A673 (cell line): ENCODE measurements at regions not wholly inside any gene's neighbourhood (a gene's known extent, or its start where the extent isn't known, plus 50 kb on each side); places are given as distances from the start of the nearest gene placed in this dataset.
A peak's percentile ranks its signal among the peaks of the same experiment; 100 is the strongest.
"Not testable (repeated sequence)": the region's sequence is repeated elsewhere in the genome, so short reads cannot be mapped to it uniquely, and the experiment has no call there.

ENCODE experiments used
- BruUV-seq: library from RNA; stranded (reverse); fragments of 400-500 nt; replicated peaks from 2 replicates; lab custom pipeline; 2021; lab: Mats Ljungman, UMichigan
- CTCF ChIA-PET: fragments of 300-600 bp; sonication (Branson Sonifier 250); formaldehyde crosslinking; loops from one replicate; lab custom pipeline; 2022; ENCODE audit warnings: antibody characterized with exemption; lab: Charles Lee
- POLR2A ChIA-PET: fragments of 300-600 bp; sonication (Branson Sonifier 250); formaldehyde crosslinking; loops from one replicate; lab custom pipeline; 2022; ENCODE audit warnings: antibody characterized with exemption; ENCODE audit not compliant: low non-redundant PET; lab: Charles Lee
- DNase-seq: peaks from one replicate; pipeline ENCODE4 v3.0.0-alpha.2; 2015; ENCODE audit warnings: low spot score
- H3K27ac ChIP-seq: fragments of 200-600 bp; sonication (generic); 2 replicates; pipeline ENCODE4 v1.5.1; 2016; ENCODE audit warnings: mixed run types, low read depth, mild to moderate bottlenecking, mixed read lengths, antibody characterized with exemption, low read length; ENCODE audit not compliant: poor library complexity, severe bottlenecking
- H3K27me3 ChIP-seq: fragments of 200-600 bp; sonication (generic); replicated peaks from 2 replicates; pipeline ENCODE4 v1.6.1; 2017; ENCODE audit warnings: mixed run types, low read depth, mild to moderate bottlenecking, mixed read lengths, antibody characterized with exemption, low read length; ENCODE audit not compliant: insufficient read depth, poor library complexity
- H3K36me3 ChIP-seq: fragments of 200-600 bp; sonication (generic); 2 replicates; pipeline ENCODE4 v1.6.1; 2016; ENCODE audit warnings: mixed run types, mild to moderate bottlenecking, mixed read lengths, antibody characterized with exemption, low read length; ENCODE audit not compliant: insufficient read depth, poor library complexity, severe bottlenecking
- H3K4me1 ChIP-seq: fragments of 200-600 bp; sonication (generic); 2 replicates; pipeline ENCODE4 v1.6.1; 2017; ENCODE audit warnings: mixed run types, mild to moderate bottlenecking, mixed read lengths, antibody characterized with exemption, low read length; ENCODE audit not compliant: insufficient read depth, poor library complexity, severe bottlenecking
- H3K4me3 ChIP-seq: fragments of 200-600 bp; sonication (generic); 2 replicates; pipeline ENCODE4 v1.5.1; 2016; ENCODE audit warnings: low read depth, mixed run types, mild to moderate bottlenecking, mixed read lengths, low read length; ENCODE audit not compliant: poor library complexity, severe bottlenecking
- H3K9me3 ChIP-seq: fragments of 200-600 bp; sonication (generic); 2 replicates; pipeline ENCODE4 v1.6.1; 2016; ENCODE audit warnings: mixed run types, low read depth, mild to moderate bottlenecking, mixed read lengths, antibody characterized with exemption, low read length; ENCODE audit not compliant: poor library complexity, severe bottlenecking
- EZH2 ChIP-seq: fragments of 200-600 bp; sonication (generic); IDR thresholded peaks from 2 replicates; pipeline ENCODE4 v1.6.1; 2017; ENCODE audit warnings: borderline replicate concordance, low read depth, mild to moderate bottlenecking, mixed read lengths, antibody characterized with exemption, low read length; ENCODE audit not compliant: poor library complexity, severe bottlenecking
- intact Hi-C: fragments of 100-400 bp; cut with micrococcal nuclease; formaldehyde crosslinking; loops from one replicate; pipeline ENCODE4 v1.10.0; 2022; ENCODE audit not compliant: unreplicated experiment
- TF ChIP-seq, protein P1 (sequence below): fragments of 300-800, 200-600 bp; sonication (generic); conservative IDR thresholded peaks from 2 replicates; pipeline ENCODE4 v1.5.1; 2017; ENCODE audit warnings: low read depth, mild to moderate bottlenecking, antibody characterized with exemption, low read length, moderate library complexity, mixed read lengths

DNA sequence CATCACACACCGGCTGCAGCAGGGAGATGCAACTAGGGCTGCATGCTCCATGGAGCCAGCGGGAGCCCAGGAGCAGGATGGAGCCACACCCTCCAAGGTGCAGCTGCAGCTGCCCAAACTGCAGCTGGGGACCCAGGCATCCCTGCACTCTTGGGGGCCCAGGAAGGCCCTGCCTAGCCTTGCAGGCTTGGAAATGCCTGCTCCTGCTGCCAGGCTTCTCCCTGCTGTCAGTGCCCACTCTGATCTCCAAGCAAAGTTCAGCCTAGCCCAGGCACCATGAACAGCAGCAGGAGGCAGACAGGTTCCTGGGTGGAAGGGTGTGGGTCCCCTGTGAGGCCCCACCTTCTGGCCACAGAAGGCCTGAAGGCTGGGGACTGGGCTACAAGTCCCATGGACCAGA is 1057.1 kb downstream of the CDH8 start:
- H3K9me3 ChIP-seq, result no peaks in the 10 kb centered on the region
- intact Hi-C loops, result no loop called here
- H3K36me3 ChIP-seq, result no peaks in the 10 kb centered on the region
- no peak overlapping the region for H3K27ac ChIP-seq
- H3K27me3 ChIP-seq, result no peaks in the 10 kb centered on the region
- ChIA-PET CTCF (no interaction called here), POLR2A (no interaction called here)
- no peak for DNase-seq
- H3K4me3 ChIP-seq, result no peak overlapping the region
- no TSS peak for BruUV-seq
- H3K4me1 ChIP-seq, result no peaks in the 10 kb centered on the region
- TF ChIP-seq, protein P1, sequence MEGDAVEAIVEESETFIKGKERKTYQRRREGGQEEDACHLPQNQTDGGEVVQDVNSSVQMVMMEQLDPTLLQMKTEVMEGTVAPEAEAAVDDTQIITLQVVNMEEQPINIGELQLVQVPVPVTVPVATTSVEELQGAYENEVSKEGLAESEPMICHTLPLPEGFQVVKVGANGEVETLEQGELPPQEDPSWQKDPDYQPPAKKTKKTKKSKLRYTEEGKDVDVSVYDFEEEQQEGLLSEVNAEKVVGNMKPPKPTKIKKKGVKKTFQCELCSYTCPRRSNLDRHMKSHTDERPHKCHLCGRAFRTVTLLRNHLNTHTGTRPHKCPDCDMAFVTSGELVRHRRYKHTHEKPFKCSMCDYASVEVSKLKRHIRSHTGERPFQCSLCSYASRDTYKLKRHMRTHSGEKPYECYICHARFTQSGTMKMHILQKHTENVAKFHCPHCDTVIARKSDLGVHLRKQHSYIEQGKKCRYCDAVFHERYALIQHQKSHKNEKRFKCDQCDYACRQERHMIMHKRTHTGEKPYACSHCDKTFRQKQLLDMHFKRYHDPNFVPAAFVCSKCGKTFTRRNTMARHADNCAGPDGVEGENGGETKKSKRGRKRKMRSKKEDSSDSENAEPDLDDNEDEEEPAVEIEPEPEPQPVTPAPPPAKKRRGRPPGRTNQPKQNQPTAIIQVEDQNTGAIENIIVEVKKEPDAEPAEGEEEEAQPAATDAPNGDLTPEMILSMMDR, result no peak
- no peak for TF ChIP-seq EZH2

DNA sequence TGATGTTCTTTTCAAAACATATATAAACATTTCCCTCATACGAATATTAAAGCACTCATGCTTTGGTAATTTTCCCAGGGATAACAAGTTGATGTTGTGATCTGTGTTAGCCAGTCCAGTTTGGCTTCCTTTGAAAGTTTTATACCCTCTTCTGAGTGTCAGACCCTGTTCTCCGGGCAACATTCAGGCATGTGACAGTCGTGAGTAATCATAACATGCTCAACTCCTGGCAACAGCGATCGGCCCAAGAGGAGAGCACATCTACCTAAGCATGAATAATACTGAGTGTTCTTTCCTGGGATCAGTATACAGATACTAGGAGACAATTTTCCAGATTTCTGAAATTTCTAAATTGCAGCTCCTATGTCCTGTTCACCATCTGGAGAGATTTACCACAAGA is 1086.4 kb downstream of the CDH8 start:
- DNase-seq, result no peak
- Histone ChIP-seq H3K27ac (no peak overlapping the region), H3K4me3 (no peak overlapping the region), H3K27me3 (no peaks in the 10 kb centered on the region), H3K4me1 (no peaks in the 10 kb centered on the region), H3K9me3 (no peaks in the 10 kb centered on the region), H3K36me3 (no peaks in the 10 kb centered on the region)
- POLR2A ChIA-PET, result no interaction called here
- CTCF ChIA-PET, result no interaction called here
- TF ChIP-seq, protein P1, result no peak
- no peak for TF ChIP-seq EZH2
- BruUV-seq, result no TSS peak
- intact Hi-C loops, result no loop called here

DNA sequence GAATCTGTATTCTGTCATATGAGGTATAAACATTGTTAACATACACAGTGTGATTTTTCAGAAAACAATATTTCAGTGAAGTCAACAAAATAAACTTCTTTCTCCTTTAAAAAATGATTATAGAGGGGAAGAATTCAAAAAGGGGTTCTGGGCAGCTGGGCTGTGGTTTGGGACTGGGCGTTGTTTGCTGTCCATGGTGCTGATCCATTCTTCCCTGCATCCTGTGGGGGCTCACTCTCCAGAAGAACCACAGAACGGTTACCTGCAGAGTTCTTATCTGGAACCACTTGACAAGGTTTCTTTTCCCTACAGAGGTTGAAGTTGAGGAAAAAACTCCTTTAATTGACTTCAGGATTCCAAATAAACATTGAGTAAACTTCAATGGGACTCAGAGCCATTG is 1091.0 kb downstream of the CDH8 start:
- Histone ChIP-seq H3K4me3 (no peak overlapping the region), H3K27me3 (no peaks in the 10 kb centered on the region), H3K9me3 (no peaks in the 10 kb centered on the region), H3K4me1 (no peaks in the 10 kb centered on the region), H3K27ac (no peak overlapping the region), H3K36me3 (no peaks in the 10 kb centered on the region)
- CTCF ChIA-PET, result no interaction called here
- intact Hi-C loops, result no loop called here
- TF ChIP-seq, protein P1, result no peak
- TF ChIP-seq EZH2, result no peak
- BruUV-seq, result no TSS peak
- DNase-seq, result peak; percentile 40
- POLR2A ChIA-PET, result no interaction called here

DNA sequence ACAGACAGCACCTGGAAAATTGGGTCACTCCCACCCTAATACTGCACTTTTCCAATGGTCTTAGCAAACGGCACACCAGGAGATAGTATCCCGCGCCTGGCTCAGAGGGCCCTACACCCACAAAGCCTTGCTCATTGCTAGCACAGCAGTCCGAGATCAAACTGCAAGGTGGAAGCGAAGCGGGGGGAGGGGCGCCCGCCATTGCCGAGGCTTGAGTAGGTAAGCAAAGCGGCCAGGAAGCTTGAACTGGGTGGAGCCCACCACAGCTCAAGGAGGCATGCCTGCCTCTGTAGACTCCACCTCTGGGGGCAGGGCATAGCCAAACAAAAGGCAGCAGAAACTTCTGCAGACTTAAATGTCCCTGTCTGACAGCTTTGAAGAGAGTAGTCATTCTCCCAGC is 1100.0 kb downstream of the CDH8 start:
- intact Hi-C loops, DNase-seq, POLR2A ChIA-PET, H3K36me3 ChIP-seq, H3K27ac ChIP-seq, CTCF ChIA-PET, H3K9me3 ChIP-seq, H3K27me3 ChIP-seq, H3K4me3 ChIP-seq, BruUV-seq, H3K4me1 ChIP-seq: not testable (repeated sequence)
